Activated naive CD8-positive, alpha-beta T cell treated with anti-CD3 and anti-CD28 coated beads, Interleukin-2, amount 50 U/mL, for 24 hours (primary cell): ENCODE measurements at regions not wholly inside any gene's neighbourhood (a gene's known extent, or its start where the extent isn't known, plus 50 kb on each side); places are given as distances from the start of the nearest gene placed in this dataset.
"Not testable (repeated sequence)": the region's sequence is repeated elsewhere in the genome, so short reads cannot be mapped to it uniquely, and the experiment has no call there.

Experiments
- ATAC-seq: fragments of 150-1000 bp; cut with Tn5 transposase; one replicate; pipeline ENCODE4 v1.10.0; 2021
- DNase-seq: peaks from one replicate; pipeline ENCODE4 v3.0.0; 2021
- H3K27ac Mint-ChIP-seq: one replicate; pipeline ENCODE4 v1.8.0; 2021; ENCODE audit warnings: mild to moderate bottlenecking, mixed read lengths
- H3K27me3 Mint-ChIP-seq: one replicate; pipeline ENCODE4 v1.8.0; 2021; ENCODE audit warnings: mixed read lengths
- H3K36me3 Mint-ChIP-seq: one replicate; pipeline ENCODE4 v1.8.0; 2021; ENCODE audit warnings: low read depth, mixed read lengths
- H3K4me1 Mint-ChIP-seq: one replicate; pipeline ENCODE4 v1.8.0; 2021; ENCODE audit warnings: mixed read lengths
- H3K4me3 Mint-ChIP-seq: one replicate; pipeline ENCODE4 v1.8.0; 2021; ENCODE audit warnings: mild to moderate bottlenecking, moderate library complexity, mixed read lengths
- H3K9me3 Mint-ChIP-seq: one replicate; pipeline ENCODE4 v1.8.0; 2021; ENCODE audit warnings: mixed read lengths

GRCh38 chr10:10699427-10699826 lies 318.2 kb upstream of the CELF2 start:
- no peaks in the 10 kb centered on the region for H3K9me3 Mint-ChIP-seq
- no peak overlapping the region for H3K4me3 Mint-ChIP-seq
- peaks cover 2% of the 10 kb centered on the region for H3K4me1 Mint-ChIP-seq
- ATAC-seq (no peak), DNase-seq (no peak)
- peaks cover 17% of the 10 kb centered on the region for H3K27me3 Mint-ChIP-seq
- no peaks in the 10 kb centered on the region for H3K36me3 Mint-ChIP-seq
- H3K27ac Mint-ChIP-seq, result no peak overlapping the region

GRCh38 chr10:10701084-10701611 lies 316.5 kb upstream of the CELF2 start:
- no peaks in the 10 kb centered on the region for H3K36me3 Mint-ChIP-seq
- no peak overlapping the region for H3K27ac Mint-ChIP-seq
- no peaks in the 10 kb centered on the region for H3K9me3 Mint-ChIP-seq
- peaks cover 2% of the 10 kb centered on the region for H3K4me1 Mint-ChIP-seq
- DNase-seq (no peak), ATAC-seq (no peak)
- H3K4me3 Mint-ChIP-seq, result no peak overlapping the region
- peaks cover 17% of the 10 kb centered on the region for H3K27me3 Mint-ChIP-seq

GRCh38 chr10:10702211-10702610 lies 315.5 kb upstream of the CELF2 start:
- Mint-ChIP-seq H3K27me3 (peaks cover 12% of the 10 kb centered on the region), H3K4me1 (peaks cover 2% of the 10 kb centered on the region), H3K36me3 (no peaks in the 10 kb centered on the region), H3K27ac (no peak overlapping the region), H3K4me3 (no peak overlapping the region), H3K9me3 (no peaks in the 10 kb centered on the region)
- no peak for ATAC-seq
- DNase-seq, result no peak

- ATAC-seq (no peak), DNase-seq (no peak)
- no peak overlapping the region for H3K4me3 Mint-ChIP-seq
- no peaks in the 10 kb centered on the region for H3K9me3 Mint-ChIP-seq
- H3K27ac Mint-ChIP-seq, result no peak overlapping the region
- H3K4me1 Mint-ChIP-seq, result peaks cover 2% of the 10 kb centered on the region
- peaks cover 8% of the 10 kb centered on the region for H3K27me3 Mint-ChIP-seq
- no peaks in the 10 kb centered on the region for H3K36me3 Mint-ChIP-seq
Measured at GRCh38 chr10:10703382-10703781, 314.3 kb upstream of the CELF2 start.

- ATAC-seq (no peak), DNase-seq (no peak)
- no peaks in the 10 kb centered on the region for H3K9me3 Mint-ChIP-seq
- no peak overlapping the region for H3K27ac Mint-ChIP-seq
- no peaks in the 10 kb centered on the region for H3K4me1 Mint-ChIP-seq
- H3K36me3 Mint-ChIP-seq, result no peaks in the 10 kb centered on the region
- H3K4me3 Mint-ChIP-seq, result no peak overlapping the region
- H3K27me3 Mint-ChIP-seq, result no peaks in the 10 kb centered on the region
Measured at GRCh38 chr10:10712155-10712704, 305.4 kb upstream of the CELF2 start.

- Mint-ChIP-seq H3K9me3 (no peaks in the 10 kb centered on the region), H3K4me3 (no peak overlapping the region), H3K4me1 (no peaks in the 10 kb centered on the region), H3K36me3 (no peaks in the 10 kb centered on the region), H3K27me3 (no peaks in the 10 kb centered on the region), H3K27ac (no peak overlapping the region)
- no peak for ATAC-seq
- DNase-seq, result no peak
Measured at GRCh38 chr10:10714327-10714726, 303.3 kb upstream of the CELF2 start.

- no peaks in the 10 kb centered on the region for H3K9me3 Mint-ChIP-seq
- no peak overlapping the region for H3K27ac Mint-ChIP-seq
- DNase-seq (no peak), ATAC-seq (no peak)
- H3K27me3 Mint-ChIP-seq, result no peaks in the 10 kb centered on the region
- H3K4me1 Mint-ChIP-seq, result no peaks in the 10 kb centered on the region
- no peaks in the 10 kb centered on the region for H3K36me3 Mint-ChIP-seq
- no peak overlapping the region for H3K4me3 Mint-ChIP-seq
Measured at GRCh38 chr10:10716972-10717371, 300.7 kb upstream of the CELF2 start.

- peaks cover 2% of the 10 kb centered on the region for H3K27me3 Mint-ChIP-seq
- no peak overlapping the region for H3K27ac Mint-ChIP-seq
- no peak overlapping the region for H3K4me3 Mint-ChIP-seq
- H3K4me1 Mint-ChIP-seq, result no peaks in the 10 kb centered on the region
- no peaks in the 10 kb centered on the region for H3K9me3 Mint-ChIP-seq
- no peaks in the 10 kb centered on the region for H3K36me3 Mint-ChIP-seq
- DNase-seq, result no peak
- ATAC-seq, result no peak
Measured at GRCh38 chr10:10722422-10722821, 295.2 kb upstream of the CELF2 start.

- Mint-ChIP-seq H3K27ac (no peak overlapping the region), H3K9me3 (no peaks in the 10 kb centered on the region), H3K4me3 (no peak overlapping the region), H3K4me1 (no peaks in the 10 kb centered on the region), H3K36me3 (no peaks in the 10 kb centered on the region), H3K27me3 (peaks cover 2% of the 10 kb centered on the region)
- DNase-seq (no peak), ATAC-seq (no peak)
Measured at GRCh38 chr10:10725196-10725595, 292.5 kb upstream of the CELF2 start.

- no peaks in the 10 kb centered on the region for H3K36me3 Mint-ChIP-seq
- H3K4me1 Mint-ChIP-seq, result no peaks in the 10 kb centered on the region
- peaks cover 2% of the 10 kb centered on the region for H3K27me3 Mint-ChIP-seq
- H3K4me3 Mint-ChIP-seq, result no peak overlapping the region
- no peaks in the 10 kb centered on the region for H3K9me3 Mint-ChIP-seq
- no peak for ATAC-seq
- DNase-seq, result no peak
- H3K27ac Mint-ChIP-seq, result no peak overlapping the region
Measured at GRCh38 chr10:10726101-10726500, 291.6 kb upstream of the CELF2 start.

- H3K4me3 Mint-ChIP-seq, ATAC-seq, H3K36me3 Mint-ChIP-seq, H3K27ac Mint-ChIP-seq, H3K27me3 Mint-ChIP-seq, DNase-seq, H3K9me3 Mint-ChIP-seq, H3K4me1 Mint-ChIP-seq: not testable (repeated sequence)
Measured at GRCh38 chr10:10727411-10727810, 290.3 kb upstream of the CELF2 start.

GRCh38 chr10:10727812-10728211 lies 289.9 kb upstream of the CELF2 start:
- Mint-ChIP-seq H3K9me3 (no peaks in the 10 kb centered on the region), H3K36me3 (no peaks in the 10 kb centered on the region), H3K27ac (no peak overlapping the region), H3K4me1 (no peaks in the 10 kb centered on the region), H3K27me3 (peaks cover 2% of the 10 kb centered on the region), H3K4me3 (no peak overlapping the region)
- no peak for DNase-seq
- no peak for ATAC-seq

- Mint-ChIP-seq H3K4me1 (no peaks in the 10 kb centered on the region), H3K9me3 (no peaks in the 10 kb centered on the region), H3K27ac (no peak overlapping the region), H3K36me3 (no peaks in the 10 kb centered on the region), H3K27me3 (peaks cover 2% of the 10 kb centered on the region), H3K4me3 (no peak overlapping the region)
- DNase-seq (no peak), ATAC-seq (no peak)
Measured at GRCh38 chr10:10730471-10731043, 287.1 kb upstream of the CELF2 start.

GRCh38 chr10:10731366-10731765 lies 286.3 kb upstream of the CELF2 start:
- DNase-seq, result no peak
- Mint-ChIP-seq H3K36me3 (no peaks in the 10 kb centered on the region), H3K4me1 (no peaks in the 10 kb centered on the region), H3K27me3 (peaks cover 6% of the 10 kb centered on the region), H3K9me3 (no peaks in the 10 kb centered on the region), H3K4me3 (no peak overlapping the region), H3K27ac (no peak overlapping the region)
- ATAC-seq, result no peak

GRCh38 chr10:10734356-10735064 lies 283.2 kb upstream of the CELF2 start:
- DNase-seq (no peak), ATAC-seq (no peak)
- no peaks in the 10 kb centered on the region for H3K9me3 Mint-ChIP-seq
- peaks cover 8% of the 10 kb centered on the region for H3K27me3 Mint-ChIP-seq
- no peaks in the 10 kb centered on the region for H3K36me3 Mint-ChIP-seq
- H3K4me1 Mint-ChIP-seq, result no peaks in the 10 kb centered on the region
- no peak overlapping the region for H3K4me3 Mint-ChIP-seq
- no peak overlapping the region for H3K27ac Mint-ChIP-seq
